Stimulated activated naive B cell treated with anti-CD40 and anti-IgM and Interleukin-4, amounts not matched to agents 10 μg/mL and 1 μg/mL and 100 μg/mL, for 72 hours (primary cell): ENCODE measurements at regions not wholly inside any gene's neighbourhood (a gene's known extent, or its start where the extent isn't known, plus 50 kb on each side); places are given as distances from the start of the nearest gene placed in this dataset.
"Not testable (repeated sequence)": the region's sequence is repeated elsewhere in the genome, so short reads cannot be mapped to it uniquely, and the experiment has no call there.

Experiments
- ATAC-seq, 2 donors: fragments of 150-1000 bp; cut with Tn5 transposase; replicated peaks; 2 replicates each; pipeline ENCODE4 v1.10.0; 2021; ENCODE audit warnings: moderate library complexity in 1 of 2
- DNase-seq: peaks from one replicate; pipeline ENCODE4 v3.0.0; 2021
- H3K27ac Mint-ChIP-seq: one replicate; pipeline ENCODE4 v1.8.0; 2022; ENCODE audit warnings: mild to moderate bottlenecking, mixed read lengths
- H3K27me3 Mint-ChIP-seq, 2 donors: one replicate each; pipeline ENCODE4 v1.8.0; 2022; ENCODE audit warnings: mixed read lengths in 2 of 2
- H3K36me3 Mint-ChIP-seq, 2 donors: one replicate each; pipeline ENCODE4 v1.8.0; 2022; ENCODE audit warnings: mixed read lengths in 2 of 2, mild to moderate bottlenecking in 1 of 2
- H3K4me1 Mint-ChIP-seq, 2 donors: one replicate each; pipeline ENCODE4 v1.8.0; 2022; ENCODE audit warnings: mixed read lengths in 2 of 2, mild to moderate bottlenecking in 1 of 2
- H3K4me3 Mint-ChIP-seq, 2 donors: one replicate each; pipeline ENCODE4 v1.8.0; 2022; ENCODE audit warnings: mild to moderate bottlenecking in 2 of 2, mixed read lengths in 2 of 2, moderate library complexity in 1 of 2
- H3K9me3 Mint-ChIP-seq, 2 donors: one replicate each; pipeline ENCODE4 v1.8.0; 2022; ENCODE audit warnings: mixed read lengths in 2 of 2, mild to moderate bottlenecking in 1 of 2

DNA sequence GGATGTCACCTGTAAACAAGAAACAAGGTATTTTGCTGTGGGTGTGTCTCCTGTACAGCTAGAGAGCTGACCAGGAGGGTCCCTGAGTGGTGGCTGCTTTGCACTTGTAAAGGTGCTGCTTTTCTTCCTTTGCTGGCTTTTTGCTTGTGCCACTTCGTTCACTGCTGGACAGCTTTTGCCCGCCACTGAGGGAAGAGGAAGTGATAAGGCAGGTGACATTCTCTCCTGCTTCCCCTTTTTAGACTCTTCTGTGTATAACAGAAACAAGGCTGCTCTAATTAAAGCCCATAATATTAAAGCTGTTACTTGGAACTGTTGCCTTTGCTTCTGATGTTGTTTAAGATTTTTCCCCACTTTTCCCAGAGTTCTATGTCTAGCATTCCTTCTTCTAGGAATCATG, 218.6 kb upstream of the TSPY4 start:
- Mint-ChIP-seq H3K4me3 (no peak overlapping the region), H3K4me1 (no peaks in the 10 kb centered on the region), H3K27ac (no peak overlapping the region), H3K36me3 (no peaks in the 10 kb centered on the region), H3K27me3 (no peaks in the 10 kb centered on the region), H3K9me3 (peaks cover 0 to 2% of the 10 kb centered on the region in 2 donors)
- ATAC-seq (peak in 1 of 2 donors; percentile 38), DNase-seq (no peak)

DNA sequence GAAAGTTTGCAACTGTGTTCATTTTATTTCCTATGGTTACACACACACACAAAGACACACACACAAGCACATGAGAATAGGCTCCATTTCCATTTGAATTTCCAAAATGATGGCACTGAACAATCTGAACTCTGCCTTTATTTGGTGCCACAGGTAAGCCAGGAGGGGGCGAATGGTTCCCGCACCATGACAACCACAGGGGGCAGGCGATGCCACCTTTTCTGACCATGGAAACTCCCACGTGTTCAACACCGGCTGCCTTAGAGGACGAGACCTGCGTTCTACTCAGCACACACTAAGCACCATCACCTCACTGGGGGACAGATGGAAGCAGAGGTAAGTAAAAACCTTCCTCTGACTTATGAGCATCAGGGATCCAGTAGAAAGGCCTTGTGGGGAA, 212.6 kb upstream of the TSPY4 start:
- ATAC-seq (no peak), DNase-seq (no peak)
- H3K27ac Mint-ChIP-seq = no peak overlapping the region
- no peaks in the 10 kb centered on the region for H3K9me3 Mint-ChIP-seq
- no peak overlapping the region for H3K4me3 Mint-ChIP-seq
- no peaks in the 10 kb centered on the region for H3K27me3 Mint-ChIP-seq
- no peaks in the 10 kb centered on the region for H3K36me3 Mint-ChIP-seq
- no peaks in the 10 kb centered on the region for H3K4me1 Mint-ChIP-seq

DNA sequence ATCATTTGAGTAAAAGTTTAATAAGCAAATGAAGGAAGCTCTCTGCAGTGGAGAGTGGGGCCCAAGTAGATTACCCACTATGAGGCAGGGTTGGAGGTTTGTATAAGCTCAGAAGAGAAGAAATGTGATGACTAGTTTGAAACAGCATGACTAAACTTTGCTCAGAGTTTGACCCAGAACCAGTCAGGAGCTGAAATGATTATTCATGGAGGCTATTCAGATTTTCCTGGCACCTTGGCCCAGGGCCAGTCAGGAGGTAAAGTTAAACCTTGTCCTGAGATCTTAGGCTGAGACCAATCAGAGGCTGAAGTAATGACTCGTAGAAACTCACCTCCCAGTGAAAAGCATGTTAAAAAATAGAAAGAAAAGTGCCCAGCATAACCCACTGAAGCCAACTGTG, 210.7 kb upstream of the TSPY4 start:
- ATAC-seq (no peak), DNase-seq (no peak)
- H3K27me3 Mint-ChIP-seq = no peaks in the 10 kb centered on the region
- no peak overlapping the region for H3K27ac Mint-ChIP-seq
- H3K4me1 Mint-ChIP-seq = no peaks in the 10 kb centered on the region
- H3K4me3 Mint-ChIP-seq = no peak overlapping the region
- no peaks in the 10 kb centered on the region for H3K36me3 Mint-ChIP-seq
- no peaks in the 10 kb centered on the region for H3K9me3 Mint-ChIP-seq

DNA sequence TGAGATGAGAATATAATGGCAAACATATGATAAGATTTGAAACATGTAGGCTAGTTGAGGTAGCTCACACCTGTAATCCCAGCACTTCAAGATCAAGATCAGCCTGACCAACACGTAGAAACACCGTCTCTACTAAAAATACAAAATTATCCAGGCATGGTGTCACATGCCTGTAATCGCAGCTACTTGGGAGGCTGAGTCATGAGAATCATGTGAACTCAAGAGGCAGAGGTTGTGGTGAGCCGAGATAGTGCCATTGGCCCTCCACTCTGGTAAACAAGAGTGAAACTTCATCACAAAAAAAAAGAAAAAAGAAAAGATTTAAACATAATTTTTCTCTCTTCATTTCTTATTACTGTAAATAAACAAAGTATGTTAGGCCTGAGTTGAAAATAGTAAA, 193.9 kb upstream of the TSPY4 start:
- ATAC-seq, H3K4me3 Mint-ChIP-seq, DNase-seq, H3K27me3 Mint-ChIP-seq, H3K4me1 Mint-ChIP-seq, H3K27ac Mint-ChIP-seq, H3K9me3 Mint-ChIP-seq, H3K36me3 Mint-ChIP-seq: not testable (repeated sequence)

DNA sequence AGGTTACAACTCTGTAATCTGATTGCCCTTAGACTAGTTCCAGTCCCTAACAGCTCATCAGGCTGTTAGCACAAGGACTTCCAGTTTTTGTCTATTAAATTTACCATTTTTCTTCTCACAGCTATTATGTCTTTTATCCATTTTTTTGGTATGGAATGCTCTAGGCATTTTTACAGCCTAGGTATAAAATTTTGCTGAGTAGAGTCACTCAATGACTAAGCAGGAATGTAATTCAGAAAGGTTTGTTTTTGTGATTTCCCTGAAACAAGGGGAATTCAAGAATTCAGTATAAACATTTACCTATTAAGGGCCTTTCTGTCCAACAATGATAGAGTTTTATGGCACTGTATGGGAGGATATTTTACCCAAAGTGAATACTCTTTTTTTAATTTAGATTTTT, 182.7 kb upstream of the TSPY4 start:
- not testable (repeated sequence) for H3K9me3 Mint-ChIP-seq, H3K27ac Mint-ChIP-seq, H3K36me3 Mint-ChIP-seq, H3K27me3 Mint-ChIP-seq, H3K4me1 Mint-ChIP-seq, ATAC-seq, H3K4me3 Mint-ChIP-seq, DNase-seq

DNA sequence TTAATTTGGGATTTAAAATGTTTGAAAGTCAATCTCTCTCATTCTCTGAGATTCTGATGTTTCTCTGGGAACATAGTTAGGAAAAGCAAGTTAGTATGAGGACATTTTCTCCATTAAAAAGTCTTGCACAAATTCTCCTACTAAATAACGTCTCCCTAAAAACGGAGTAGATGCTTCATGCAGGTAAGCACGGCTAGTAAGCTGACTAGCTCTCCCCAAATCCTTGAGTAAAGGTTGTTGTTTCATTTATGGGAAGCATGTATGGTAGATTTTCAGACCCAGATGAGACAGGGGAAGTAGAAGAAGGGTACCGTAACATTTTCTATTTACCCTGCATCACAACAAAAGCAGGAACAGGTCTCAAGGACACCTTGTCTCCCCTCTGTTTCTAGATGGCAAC, 181.5 kb upstream of the TSPY4 start:
- no peaks in the 10 kb centered on the region for H3K27me3 Mint-ChIP-seq
- H3K36me3 Mint-ChIP-seq = no peaks in the 10 kb centered on the region
- no peaks in the 10 kb centered on the region for H3K9me3 Mint-ChIP-seq
- DNase-seq (no peak), ATAC-seq (no peak)
- no peak overlapping the region for H3K27ac Mint-ChIP-seq
- H3K4me3 Mint-ChIP-seq = no peak overlapping the region
- H3K4me1 Mint-ChIP-seq = no peaks in the 10 kb centered on the region

DNA sequence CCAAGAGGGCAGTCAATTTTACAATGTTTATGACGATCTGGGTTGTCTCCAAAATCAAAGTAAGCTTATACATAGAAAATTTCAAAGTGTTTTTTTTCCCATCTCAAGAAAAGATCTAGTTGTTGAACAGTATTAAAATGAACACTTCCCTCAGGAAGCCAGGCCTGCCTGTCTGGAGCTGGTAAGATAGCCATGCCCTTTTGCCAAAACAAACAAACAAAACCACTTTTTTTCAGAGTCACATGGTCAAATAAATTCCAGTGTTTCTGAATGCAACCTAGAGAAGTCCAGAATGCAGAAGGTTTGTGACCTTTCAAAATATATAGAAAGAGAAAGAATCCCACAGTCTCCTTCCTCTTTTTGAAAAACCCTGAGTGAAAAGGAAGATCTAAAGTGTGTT, 178.6 kb upstream of the TSPY4 start:
- Mint-ChIP-seq H3K9me3 (no peaks in the 10 kb centered on the region), H3K36me3 (no peaks in the 10 kb centered on the region), H3K27me3 (no peaks in the 10 kb centered on the region), H3K27ac (no peak overlapping the region), H3K4me3 (no peak overlapping the region), H3K4me1 (no peaks in the 10 kb centered on the region)
- DNase-seq (no peak), ATAC-seq (no peak)

DNA sequence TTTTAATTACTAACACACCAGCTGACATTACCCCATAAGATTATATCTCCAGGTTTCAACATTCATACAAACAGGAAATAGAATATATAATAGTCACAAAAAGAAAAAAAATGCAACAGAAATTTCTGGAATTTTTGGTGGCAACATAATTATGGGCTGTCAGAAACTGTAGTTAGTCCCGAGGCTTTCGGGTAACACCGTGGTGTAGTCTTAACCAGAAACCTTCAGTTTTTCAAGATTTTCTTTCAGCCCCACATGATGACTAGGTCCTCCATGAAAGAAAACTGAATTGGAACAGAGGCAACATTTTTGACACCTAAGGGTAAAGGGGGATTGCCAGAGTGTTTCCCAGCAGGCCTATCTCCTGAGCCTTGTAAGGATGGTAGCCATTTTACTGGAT, 176.9 kb upstream of the TSPY4 start:
- not testable (repeated sequence) for H3K27ac Mint-ChIP-seq, H3K27me3 Mint-ChIP-seq, ATAC-seq, H3K9me3 Mint-ChIP-seq, H3K4me3 Mint-ChIP-seq, H3K36me3 Mint-ChIP-seq, DNase-seq, H3K4me1 Mint-ChIP-seq

DNA sequence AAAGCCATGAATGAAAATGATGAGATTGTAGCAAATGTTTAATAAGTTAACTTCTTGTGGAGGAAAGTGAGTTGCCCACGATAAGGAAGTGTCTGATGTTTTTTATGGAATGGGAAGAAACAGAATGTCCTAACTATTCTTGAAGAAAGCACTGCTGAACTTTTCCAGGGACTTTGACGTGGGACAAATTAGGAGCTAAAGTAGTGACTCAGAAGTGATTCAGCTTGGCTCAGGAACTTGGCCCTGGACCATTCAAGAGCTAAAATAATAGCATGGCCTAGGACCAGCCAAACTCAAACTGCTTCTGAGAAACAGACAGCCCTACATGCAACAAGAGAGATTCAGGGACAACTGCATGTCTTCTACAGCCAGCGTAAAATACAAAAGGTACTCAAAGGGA, 176.3 kb upstream of the TSPY4 start:
- not testable (repeated sequence) for ATAC-seq, H3K9me3 Mint-ChIP-seq, H3K27ac Mint-ChIP-seq, H3K4me3 Mint-ChIP-seq, H3K4me1 Mint-ChIP-seq, DNase-seq, H3K27me3 Mint-ChIP-seq, H3K36me3 Mint-ChIP-seq

DNA sequence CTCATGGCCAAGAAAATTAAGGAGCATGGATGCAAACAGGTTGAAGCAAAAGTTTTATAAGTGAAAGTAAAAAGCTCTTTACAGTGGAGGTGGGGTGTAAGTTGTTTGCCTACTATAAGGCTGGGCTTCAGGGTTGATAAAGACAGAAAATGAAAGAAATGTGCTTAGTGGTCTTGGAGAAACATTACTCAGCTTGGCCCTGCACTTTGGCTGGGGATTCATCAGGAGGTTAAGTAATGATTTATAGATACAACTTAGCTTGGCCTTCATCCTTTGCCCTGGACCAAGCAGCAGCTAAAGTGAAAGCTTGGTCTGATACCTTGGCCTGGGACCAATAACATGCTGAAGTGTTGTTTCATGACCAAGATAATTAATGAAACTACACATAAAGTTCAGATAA, 175.3 kb upstream of the TSPY4 start:
- not testable (repeated sequence) for H3K9me3 Mint-ChIP-seq, ATAC-seq, H3K4me1 Mint-ChIP-seq, H3K36me3 Mint-ChIP-seq, DNase-seq, H3K4me3 Mint-ChIP-seq, H3K27ac Mint-ChIP-seq, H3K27me3 Mint-ChIP-seq

DNA sequence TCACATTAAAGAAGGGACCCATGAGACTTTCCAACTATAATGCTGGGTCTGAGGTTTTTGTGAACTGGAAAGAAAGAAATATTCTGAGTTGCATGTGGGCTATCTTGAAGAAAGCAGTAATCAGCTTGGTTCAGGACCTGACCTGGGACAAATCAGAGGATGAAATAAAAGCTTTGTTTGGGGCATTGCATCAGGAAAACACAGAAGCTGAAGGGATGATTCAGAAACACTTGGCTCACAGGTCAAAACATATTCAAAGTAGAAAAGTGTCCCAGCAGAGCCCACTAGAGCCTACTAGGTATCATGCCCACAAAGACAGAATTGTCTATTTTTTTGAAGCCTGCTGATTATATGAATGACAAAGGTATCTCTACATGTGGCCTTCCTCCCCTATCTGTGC, 174.8 kb upstream of the TSPY4 start:
- H3K9me3 Mint-ChIP-seq, H3K36me3 Mint-ChIP-seq, DNase-seq, ATAC-seq, H3K4me1 Mint-ChIP-seq, H3K27me3 Mint-ChIP-seq, H3K4me3 Mint-ChIP-seq, H3K27ac Mint-ChIP-seq: not testable (repeated sequence)

DNA sequence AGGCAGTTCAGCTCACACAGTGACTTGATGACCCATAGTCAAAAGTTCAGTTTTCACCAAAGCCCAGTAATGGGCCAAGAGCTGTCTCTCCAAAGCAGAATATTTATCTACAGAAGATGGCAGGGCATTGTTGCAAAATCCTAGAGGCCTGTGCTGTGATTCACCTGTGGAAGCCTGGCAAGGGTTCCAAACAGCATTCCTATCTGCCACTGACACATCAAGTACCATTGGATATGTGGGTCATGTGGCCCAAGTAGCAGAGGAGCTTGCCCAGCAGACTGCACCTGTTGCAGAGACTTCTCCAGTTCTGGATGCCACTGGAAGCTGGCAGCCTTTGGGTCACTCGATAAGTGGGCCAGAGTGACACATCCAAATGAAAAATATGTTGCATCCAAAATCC, 159.6 kb upstream of the TSPY4 start:
- DNase-seq, H3K9me3 Mint-ChIP-seq, H3K4me1 Mint-ChIP-seq, H3K36me3 Mint-ChIP-seq, H3K4me3 Mint-ChIP-seq, H3K27ac Mint-ChIP-seq, ATAC-seq, H3K27me3 Mint-ChIP-seq: not testable (repeated sequence)

DNA sequence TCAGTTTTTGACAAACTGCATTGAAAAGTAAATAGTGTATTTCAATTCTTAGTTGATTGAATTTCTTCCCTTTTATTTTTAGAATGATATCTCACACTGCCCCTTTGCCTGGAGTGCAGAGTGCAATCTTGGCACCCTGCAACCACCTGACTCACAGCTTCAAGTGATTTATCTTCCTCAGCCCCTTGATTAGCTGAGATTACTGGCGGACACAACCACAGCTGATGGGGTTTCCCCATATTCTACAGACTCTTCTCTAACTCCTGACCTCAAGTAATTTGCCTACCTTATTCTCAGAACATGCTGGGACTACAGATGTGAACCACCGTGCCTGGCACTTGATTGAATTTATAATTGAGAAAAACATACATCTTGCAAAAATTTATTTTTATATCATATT, 152.4 kb upstream of the TSPY4 start:
- H3K27ac Mint-ChIP-seq, H3K27me3 Mint-ChIP-seq, ATAC-seq: not testable (repeated sequence)

DNA sequence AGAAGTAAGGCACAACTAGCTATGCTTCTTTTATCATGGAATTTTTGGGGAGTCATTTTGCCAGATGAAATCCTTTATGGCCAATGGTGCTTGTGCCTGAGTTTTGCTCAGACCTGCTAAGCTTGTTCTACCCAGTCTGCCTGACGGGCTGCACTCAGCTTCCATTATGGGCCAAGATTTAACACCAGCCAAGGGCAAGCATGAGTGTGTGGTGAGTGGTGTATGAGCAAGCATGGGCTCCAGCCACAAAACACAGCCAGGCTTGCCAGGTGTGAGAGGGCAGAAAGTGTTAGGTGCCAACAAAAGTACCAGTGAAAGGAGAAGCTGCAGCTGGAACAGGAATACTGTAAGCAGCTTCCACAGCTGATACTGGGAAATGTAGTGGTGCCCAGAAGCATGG, 130.2 kb upstream of the TSPY4 start:
- H3K4me1 Mint-ChIP-seq, H3K27me3 Mint-ChIP-seq, H3K27ac Mint-ChIP-seq, ATAC-seq, DNase-seq, H3K9me3 Mint-ChIP-seq, H3K4me3 Mint-ChIP-seq, H3K36me3 Mint-ChIP-seq: not testable (repeated sequence)

More for the DNA sequence above, 152.4 kb upstream of the TSPY4 start:
- not testable (repeated sequence) for H3K36me3 Mint-ChIP-seq, DNase-seq, H3K4me1 Mint-ChIP-seq, H3K9me3 Mint-ChIP-seq, H3K4me3 Mint-ChIP-seq

DNA sequence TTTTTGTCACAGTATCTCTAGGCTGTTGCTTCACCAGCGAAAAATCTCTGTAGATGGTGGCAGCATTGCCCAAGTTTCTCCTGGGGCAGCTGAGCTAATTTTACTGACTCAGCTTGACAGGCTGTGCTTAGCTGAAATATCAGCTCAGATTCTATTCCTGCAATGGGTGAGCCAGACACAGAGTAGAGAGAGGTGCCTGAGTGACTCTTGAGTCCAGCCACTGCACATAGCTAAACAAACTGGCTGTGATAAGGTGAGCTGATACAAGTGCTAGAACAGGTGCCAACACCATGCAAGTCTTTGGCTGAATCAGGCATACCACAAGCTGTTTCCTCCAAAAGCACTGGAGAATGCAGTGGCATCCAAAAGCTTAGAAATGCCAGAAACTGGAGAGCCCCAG, 110.9 kb upstream of the TSPY4 start:
- no peaks in the 10 kb centered on the region for H3K27me3 Mint-ChIP-seq
- no peaks in the 10 kb centered on the region for H3K4me1 Mint-ChIP-seq
- no peak overlapping the region for H3K27ac Mint-ChIP-seq
- H3K36me3 Mint-ChIP-seq = no peaks in the 10 kb centered on the region
- peaks cover 0 to 16% of the 10 kb centered on the region in 2 donors for H3K9me3 Mint-ChIP-seq
- no peak overlapping the region for H3K4me3 Mint-ChIP-seq
- ATAC-seq (no peak), DNase-seq (no peak)

DNA sequence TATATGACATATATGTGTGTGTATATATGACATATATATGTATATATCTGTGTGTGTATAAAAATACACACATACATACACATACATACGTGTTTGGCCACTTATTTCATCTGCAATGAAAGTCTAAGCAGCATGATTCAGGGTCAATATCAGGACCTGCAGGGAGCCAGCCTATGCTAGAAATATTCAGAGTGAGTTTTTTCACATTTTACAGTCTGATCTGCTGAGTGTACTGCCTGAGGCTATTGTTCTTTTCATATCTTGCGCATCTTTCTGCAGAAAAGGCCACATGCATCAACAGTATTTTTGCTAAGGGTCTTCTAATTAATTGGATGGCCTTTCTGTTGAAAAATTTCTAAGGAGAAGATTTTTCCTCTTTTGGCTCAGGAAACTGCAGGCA, 80.0 kb upstream of the TSPY4 start:
- no peaks in the 10 kb centered on the region for H3K27me3 Mint-ChIP-seq
- no peak overlapping the region for H3K4me3 Mint-ChIP-seq
- H3K36me3 Mint-ChIP-seq = no peaks in the 10 kb centered on the region
- no peak for DNase-seq
- no peaks in the 10 kb centered on the region for H3K4me1 Mint-ChIP-seq
- no peak overlapping the region for H3K27ac Mint-ChIP-seq
- ATAC-seq = no peak
- H3K9me3 Mint-ChIP-seq = no peaks in the 10 kb centered on the region
